ENCODE measurements at regions not wholly inside any gene's neighbourhood (a gene's known extent, or its start where the extent isn't known, plus 50 kb on each side); places are given as distances from the start of the nearest gene placed in this dataset.

DNA sequence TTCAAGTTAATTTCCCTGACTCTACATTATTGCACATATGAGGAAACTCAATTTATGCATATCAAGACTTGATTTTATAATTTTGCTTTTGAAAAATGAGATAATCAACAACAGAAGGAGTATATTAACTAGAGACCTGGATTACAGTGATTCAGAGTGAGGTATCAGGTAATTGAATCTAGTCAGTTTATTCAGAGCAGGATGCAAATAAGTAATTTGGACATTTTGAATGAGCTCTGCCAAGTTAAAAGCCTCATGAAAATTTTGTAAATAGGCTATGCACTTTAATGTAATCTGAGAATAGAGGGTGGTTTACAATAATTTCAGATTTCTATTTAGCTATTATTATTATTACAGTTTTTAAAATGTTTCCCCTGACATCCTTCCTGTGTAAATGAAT lies 203.7 kb upstream of the EMCN start:
- DNase-seq, result no peak

DNA sequence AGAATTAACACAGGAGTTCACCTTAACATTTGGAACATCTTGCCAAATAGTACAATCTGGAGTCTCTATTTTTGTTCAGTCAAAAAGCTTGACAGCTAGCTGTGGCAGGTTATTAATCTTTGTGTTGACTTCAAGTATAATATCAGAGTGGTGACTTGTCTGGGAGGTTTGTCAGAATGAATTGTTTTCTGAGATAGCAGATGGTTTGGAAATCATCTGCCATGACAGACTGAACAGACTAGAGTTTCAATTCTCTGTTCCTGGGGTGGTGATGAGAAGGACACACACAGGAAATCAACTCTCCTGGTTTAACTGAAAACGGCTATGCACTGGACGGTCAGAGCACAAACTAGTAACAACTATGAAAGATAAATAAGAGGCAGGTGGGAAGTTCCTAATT lies 203.3 kb upstream of the EMCN start:
- DNase-seq, result no peak

DNA sequence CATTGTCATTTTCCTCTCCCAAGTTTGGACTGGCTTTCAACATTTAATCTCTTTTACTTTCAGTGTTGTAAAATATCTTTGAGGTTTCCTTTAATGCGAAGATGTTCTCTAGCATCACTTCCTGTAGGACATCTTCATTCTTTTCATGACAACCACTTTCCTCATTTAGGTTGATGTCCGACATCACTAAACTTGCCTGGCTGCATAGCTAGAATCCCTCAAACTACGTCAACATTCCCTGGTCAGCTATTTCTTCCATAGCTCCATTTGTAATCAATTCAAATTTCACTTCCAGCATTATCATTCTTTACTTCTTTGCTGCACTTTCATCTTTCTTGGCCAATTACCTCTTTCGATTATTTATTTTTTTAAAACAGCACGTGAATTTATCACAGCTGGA lies 198.6 kb upstream of the EMCN start:
- DNase-seq, result no peak

DNA sequence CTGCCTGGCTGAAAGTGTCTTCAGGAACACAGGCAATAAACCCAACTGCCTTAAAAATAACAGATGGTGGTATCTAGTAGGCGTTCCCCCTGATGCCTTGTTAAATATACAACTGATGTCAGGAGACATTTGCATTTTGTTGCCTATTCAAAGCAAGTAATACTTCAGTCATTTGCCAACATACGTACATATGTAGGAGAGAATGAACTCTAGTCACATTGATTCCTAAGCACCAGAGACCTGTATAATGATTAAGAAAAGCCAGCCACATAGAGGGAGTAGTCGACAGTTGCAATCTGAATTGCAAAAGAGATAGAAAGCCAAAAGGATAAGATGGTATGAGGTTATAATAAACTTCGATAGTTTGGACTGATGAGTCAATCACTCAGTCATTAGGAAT lies 191.0 kb upstream of the EMCN start:
- no peak for DNase-seq

DNA sequence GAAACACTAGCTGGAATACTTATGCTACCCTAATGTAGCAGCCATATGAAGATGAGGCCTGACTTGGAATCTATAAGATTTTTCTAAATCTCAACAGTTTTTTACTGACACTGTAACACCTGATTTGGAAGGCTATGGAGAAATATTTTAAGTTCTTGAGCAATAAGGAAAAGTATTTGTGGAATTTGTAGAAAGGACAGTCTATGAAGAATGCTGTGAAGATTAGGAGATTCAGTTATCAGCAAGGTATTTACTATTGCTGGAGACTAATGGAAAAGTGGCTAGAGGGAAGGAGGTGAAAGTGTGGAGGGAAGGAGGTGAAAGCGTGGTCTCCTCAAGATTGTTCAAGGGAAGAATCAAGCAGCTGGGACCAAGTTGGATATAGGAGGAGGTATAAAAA lies 190.0 kb upstream of the EMCN start:
- DNase-seq, result no peak

DNA sequence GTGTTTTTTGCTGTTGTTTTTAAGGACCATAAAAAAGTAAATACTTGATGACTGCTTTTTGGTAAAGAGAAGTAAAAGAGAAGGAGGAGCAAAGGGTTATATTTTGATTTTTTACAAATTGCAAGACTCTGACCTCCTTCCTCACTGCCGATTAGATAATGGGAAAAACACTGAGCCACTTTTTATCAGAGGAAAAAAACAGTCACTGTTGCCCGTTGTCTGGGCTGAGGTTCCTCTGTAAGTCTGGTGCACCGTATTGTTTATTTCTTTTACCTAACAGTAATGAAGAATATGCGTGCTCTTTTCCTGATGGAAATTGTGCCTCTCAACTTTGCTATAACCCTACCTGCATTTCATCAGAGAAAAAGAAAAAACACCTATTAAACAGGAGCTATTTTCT lies 178.7 kb upstream of the EMCN start:
- no peak for DNase-seq

DNA sequence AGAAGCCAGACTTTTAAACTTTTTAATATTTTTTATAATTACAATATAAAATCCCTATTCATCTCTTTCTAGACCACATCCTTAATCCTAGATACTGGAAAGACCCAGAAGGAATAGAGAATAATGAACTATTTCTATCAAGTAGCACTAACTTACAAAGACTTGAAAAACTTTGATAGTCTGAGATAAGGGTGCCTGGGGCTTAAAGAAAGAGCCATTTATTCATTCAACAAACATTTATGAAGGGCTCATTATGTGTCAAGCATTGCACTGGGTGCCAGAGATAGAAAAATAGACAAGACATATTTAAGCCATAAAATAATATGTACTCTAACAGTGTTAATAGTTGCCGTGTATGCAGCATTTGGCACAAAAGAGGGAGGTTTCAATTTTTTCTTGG lies 178.0 kb upstream of the EMCN start:
- DNase-seq, result no peak

DNA sequence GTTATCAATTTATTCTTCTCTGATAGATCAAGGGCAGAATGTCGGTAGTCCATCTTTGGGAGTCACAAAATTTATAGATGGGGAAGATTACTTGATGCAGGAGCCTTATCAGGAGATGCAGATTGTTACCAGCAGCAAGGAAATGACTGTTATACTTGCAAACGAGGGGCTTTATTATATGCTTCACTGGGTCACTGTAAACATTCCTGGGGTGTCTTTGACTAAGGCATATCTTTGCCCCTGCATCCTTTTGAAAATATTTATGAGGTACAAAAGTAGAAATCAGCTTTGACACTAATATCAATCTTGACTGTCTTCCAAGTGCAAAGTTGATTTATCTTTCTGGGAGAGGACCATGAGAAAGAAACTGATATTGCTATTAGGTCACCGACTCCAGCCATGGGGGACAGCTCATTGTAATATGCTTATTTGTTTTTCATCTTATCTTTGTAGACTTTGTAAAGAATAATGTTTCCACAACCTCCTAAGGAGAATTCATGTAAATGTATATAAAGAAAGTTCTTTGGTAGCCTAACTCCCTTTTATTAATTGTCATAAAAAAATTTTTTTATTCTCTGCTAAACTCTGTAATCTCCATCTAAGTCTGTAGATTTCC lies 177.3 kb upstream of the EMCN start:
- no peak for DNase-seq

DNA sequence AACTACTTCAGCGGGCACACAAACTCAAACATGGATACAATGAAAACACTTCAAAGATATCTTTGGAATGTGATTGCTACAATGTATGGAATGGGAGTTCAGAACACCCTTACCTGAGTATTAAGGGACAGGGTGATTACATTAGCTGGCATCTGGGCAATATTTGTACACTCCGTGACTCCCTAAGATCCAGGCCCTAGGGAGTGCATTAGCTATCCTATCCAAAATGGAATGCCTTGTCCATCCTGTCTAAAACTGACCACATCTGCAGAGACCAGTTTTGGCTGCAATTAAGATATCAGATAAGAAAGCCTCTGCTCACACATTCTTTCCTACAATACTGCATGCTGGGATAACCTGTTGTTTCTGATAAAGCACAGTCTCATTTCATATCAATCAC lies 176.6 kb upstream of the EMCN start:
- DNase-seq, result no peak

DNA sequence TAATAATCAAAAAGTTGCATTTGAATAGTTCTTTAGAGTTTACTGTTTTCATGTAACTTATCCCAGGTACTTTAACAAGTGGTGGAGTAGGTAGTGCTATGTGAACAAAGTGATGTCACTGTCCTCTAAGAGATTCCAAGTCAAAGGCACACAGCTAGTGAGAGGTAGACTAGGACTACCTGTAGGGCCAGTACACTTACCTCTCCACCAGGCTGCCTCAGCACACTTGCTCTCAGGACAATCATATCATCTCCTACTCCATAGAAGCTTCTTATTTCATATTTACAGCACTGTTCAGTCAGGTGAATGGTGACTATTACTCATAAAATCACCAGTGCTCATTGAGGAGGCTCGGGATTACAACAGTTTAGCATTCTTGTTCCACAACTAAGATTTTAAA lies 173.0 kb upstream of the EMCN start:
- DNase-seq, result no peak

DNA sequence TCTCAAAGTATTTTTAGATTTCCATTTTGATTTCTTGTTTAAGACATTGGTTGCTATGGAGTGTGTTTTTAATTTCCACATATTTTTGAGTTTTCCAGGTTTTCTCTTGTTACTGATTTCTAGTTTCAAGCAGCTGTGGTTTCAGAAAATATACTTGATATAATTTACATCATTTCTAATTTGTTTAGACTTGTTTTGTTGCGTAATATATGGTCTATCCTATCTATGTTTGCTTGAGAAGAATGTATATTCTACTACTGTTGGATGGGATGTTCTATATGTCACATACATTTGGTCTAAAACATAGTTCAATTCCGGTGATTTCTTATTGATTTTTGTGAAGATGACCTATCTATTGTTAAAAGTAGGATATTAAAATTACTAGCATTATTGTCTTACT lies 170.5 kb upstream of the EMCN start:
- DNase-seq, result no peak

DNA sequence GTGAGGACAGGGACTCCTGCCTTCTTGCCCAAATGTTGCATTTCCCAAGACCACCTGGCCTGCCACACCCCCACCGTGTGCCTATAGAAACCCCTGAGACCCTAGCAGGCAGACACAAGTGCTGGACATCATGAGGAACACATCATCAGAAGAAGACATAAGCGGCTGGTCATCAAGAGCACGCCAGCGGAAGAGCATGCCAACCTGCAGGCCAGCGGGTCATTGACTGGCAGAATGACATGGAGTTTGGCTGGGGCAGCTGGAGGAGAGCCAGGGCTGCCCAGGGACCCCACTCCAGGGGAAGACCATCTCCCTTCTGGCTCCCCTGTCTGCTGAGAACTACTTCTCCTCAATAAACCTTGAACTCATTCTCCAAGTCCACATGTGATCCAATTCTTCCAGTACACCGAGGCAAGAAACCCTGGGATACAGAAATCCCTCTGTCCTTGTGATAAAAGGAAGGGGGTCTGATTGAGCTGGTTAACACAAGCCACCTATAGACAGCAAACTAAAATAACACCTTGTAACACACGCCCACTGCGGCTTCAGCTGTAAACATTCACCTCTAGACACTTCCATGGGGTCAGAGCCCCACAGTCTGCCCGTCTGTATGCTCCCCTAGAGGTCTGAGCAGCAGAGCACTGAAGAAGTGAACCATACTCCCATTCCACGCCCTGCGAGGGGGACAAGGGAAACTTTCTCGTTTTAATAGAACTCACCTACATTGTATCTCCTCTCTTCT lies 164.8 kb upstream of the EMCN start:
- no peak for DNase-seq

DNA sequence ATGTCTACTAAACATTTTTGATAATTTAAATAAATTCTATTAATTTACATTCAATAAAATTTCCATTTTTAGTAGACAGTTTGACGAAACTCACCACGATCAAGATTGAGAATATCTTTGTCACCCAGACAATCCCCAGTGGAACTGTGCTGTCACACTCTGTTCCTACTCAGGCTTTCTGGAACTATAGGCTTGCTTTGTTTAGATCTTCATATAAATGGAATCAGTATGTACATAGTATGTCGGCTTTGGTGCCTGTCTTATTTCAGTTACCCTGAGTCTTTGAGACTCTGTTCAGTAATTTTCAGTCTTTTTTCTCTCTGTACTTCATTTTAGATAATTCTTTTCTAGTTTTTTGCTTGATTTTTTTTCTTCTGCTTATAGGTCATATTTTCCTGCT lies 163.5 kb upstream of the EMCN start:
- no peak for DNase-seq

DNA sequence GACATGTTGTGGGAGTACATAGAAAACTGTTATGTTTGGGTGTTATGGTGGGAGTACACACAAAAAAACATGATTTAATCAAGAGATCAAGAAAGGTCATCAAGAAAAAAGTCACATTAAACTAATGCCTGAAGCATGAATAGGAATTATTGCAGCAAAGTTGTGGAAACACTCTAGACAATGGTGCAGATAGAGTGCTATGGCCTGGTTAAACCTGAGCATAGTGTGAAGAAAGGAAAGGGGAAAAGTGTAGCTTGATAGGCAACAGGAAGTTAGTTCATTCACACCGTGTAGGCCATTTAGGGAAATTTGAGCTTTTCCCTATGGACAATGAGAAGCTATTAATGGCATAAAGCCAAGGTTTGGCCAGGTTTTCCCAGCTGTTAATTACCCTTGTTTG lies 162.1 kb upstream of the EMCN start:
- no peak for DNase-seq

DNA sequence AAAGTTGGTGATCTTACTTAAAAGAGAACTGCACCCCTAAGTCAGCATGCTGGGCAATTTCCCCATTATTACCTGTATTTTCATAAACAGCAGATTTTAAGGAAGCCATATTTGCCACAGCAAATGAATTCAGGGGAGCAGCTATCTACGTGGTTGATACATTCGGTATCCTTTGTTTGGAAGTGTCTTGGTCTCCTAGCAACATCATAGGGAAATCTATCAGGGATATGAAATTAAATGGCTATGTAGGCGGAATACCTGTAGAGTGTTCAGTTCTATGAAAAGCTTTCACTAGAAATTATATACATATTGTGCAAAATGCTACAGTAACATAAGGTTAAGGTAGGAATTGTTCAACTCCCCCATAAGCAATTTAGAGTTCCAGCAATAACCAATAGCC lies 157.2 kb upstream of the EMCN start:
- no peak for DNase-seq

DNA sequence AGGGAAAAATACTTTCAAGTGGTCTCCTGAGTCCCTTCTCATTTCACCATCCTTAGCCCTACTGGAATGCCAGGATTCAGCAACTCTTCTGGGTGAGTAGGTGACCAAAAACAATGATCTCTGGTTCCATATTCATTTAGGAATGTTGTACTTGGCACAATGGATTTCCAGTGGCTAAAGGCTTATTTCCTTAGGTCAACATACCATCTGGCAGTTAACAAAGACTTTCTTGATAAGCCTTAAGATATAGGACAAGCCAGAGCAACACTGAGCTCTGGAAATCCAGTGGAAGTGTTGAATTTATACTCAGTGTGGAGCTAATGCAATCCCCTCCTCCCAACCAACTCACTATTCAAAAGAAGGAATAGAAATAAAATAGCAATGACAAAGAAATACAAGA lies 139.4 kb upstream of the EMCN start:
- DNase-seq, result no peak

DNA sequence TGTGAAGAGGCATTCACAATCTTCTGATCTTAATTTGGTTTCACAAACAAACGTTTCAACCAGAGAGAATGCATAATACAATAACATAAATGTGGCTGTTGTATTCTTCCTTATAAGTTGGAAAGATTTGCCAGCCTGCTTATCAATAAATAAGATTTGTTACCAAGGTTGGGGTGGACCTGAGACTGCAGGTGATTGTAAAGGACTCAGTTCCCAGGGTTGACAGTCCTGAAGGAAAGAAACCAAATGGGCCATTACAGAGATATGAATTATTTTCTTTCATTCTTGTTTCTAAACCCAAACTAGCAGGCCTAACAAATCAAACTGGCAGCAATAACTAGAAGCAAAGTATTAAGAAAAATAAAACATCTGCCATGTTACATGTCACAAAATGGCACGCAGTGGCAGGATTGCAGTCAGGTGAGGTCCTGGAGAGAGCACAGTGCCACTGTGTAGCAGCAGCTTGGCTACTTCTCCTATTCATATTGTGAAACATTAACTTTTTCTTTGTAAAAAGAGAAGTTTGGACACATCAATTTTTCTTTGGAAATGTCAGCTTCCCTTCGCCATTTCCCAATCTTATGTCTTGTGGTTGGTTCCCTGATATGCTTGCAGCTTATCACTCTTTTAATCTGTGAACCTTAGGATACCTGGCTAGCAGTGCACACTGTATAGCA lies 133.8 kb upstream of the EMCN start:
- no peak for DNase-seq

DNA sequence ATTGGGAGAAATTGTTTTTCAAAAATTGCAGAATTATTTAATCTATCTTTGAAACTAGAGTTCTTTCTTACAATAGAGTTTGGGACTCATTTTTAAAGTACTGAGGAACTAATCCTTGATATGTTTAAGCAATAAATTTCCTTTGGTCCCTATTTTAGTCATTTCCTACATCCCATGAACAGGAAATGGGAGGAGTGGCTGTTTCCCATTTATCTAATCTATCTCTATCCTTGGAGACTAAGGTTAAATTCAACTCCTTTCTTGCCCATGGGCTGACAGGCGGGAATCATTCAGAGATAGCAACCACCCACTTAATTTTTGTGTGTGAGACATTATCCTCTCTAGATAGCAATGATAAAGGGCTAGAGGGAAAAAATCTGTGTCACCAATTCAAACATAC lies 131.6 kb upstream of the EMCN start:
- DNase-seq, result no peak

DNA sequence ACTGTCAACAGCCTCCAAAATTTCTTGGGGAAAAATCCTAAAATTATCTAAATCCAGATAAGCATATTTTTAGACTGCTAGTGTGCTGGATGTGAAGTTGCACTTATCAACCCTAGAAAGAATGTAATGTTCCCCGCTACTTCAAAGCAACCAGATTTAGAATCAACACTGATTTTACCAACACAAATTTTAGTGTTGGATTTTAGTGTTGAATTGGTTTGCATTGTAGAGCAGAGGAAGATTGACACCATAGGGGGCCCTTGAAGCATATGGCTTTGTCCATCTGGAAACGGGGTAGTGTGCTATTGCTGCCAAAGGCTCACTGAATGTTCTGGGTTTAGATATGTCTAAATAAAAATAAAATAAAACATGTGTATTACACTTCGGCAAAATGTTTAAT lies 126.3 kb upstream of the EMCN start:
- DNase-seq, result no peak

DNA sequence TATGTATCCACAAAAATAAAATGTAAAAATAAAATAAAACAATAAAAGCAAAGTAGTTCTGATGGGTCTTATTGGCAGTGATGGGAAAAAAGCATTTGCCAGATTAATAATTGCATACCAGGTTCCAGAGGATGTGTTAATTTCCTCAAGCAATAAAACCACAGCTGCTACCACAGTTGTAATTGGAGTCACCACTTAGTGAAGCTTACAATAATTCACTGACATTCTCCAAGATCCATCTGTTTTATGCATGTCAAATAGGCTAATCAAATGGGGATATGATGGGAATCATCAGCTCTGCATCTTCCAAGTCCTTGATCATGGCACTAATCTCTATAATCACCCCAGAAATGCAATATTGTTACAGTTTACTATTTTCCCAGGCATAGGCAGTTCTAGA lies 123.5 kb upstream of the EMCN start:
- DNase-seq, result no peak

DNA sequence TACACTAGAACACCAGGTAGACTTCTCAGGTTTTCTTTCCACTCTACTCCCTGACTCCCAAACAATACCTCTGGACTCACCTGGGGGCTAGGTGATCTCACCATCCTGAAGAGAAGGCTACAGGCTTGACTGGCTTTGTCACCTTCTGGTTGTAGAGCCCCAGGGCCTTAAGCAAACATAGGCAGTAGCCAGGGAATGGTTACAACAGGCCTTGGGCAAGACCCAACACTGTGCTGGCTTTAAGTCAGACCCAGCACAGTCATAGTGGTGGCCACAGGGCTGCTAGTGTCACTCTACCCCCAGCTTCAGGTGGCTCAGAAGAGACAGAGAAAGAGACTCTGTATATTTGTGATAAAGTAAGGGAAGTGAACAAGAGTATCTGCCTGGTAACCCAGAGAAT lies 118.1 kb upstream of the EMCN start:
- no peak for DNase-seq

DNA sequence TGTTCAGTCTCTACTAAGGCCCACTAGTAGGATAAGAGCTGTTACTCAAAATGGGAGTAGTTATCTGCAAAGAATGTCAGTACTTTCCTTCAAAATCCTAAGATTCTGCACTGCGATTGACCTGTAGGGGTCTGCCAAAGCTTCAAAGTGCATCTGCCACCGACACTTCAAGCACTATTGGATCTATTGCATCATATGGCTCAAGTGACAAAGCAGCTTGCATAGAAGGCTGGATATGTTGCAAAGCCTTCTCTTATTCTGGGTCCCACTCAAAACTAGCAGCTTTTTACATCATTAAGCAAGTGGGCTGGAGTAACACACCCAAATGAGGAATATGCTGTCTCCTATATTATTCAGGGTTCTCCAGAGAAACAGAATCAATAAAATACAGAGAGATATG lies 115.4 kb upstream of the EMCN start:
- no peak for DNase-seq

DNA sequence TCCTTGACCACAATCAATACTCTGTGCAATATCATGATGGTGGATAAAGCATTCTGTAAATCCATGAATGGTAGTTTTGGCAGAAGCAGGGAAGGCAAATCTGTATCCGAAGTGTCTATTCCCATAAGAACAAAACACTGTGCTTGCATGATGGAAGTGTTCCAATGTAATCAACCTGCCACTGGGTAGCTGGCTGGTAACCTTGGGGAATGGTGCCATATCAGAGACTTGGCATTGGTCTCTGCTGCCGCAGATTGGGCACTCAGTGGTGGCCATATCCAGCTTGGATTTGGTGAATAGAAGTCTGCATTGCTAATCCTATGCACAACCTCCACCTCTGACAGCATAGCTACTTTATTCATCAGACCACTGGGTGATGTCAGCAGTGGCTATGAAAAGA lies 114.3 kb upstream of the EMCN start:
- DNase-seq, result no peak

DNA sequence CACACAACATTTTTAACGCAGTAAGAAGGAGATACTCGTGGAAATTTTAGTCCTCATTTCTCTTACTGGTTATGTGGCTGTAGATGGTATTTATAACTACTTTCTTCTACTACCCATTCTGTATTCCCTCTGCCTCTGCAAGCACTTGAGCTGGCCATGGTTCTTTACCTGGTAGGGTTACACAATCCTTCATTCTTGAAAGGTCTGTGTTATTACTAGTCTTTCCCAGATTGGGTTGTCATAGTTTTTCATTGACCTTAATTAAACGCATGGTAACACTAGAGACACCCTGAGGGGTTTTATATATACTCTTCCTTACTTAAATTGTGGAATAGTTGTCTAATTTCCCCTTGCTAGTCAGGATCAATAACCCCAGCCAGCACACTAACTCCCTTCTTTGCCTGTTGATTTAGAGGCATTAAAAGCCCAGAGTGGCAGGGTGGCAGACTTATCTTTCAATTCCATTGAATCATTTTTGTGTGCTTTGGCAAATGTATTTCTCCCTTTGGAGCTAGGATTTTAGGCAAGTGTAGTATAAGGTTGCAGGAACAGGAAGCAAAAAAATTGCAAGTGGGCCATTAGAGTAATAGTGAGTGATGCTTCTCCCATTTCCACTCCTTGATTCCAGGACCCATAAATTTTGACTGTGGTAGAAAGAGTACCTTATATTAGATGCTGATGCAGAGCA lies 113.6 kb upstream of the EMCN start:
- no peak for DNase-seq
